ENCODE measurements at regions not wholly inside any gene's neighbourhood (a gene's known extent, or its start where the extent isn't known, plus 50 kb on each side); places are given as distances from the start of the nearest gene placed in this dataset.

- TF ChIP-seq, protein P1, sequence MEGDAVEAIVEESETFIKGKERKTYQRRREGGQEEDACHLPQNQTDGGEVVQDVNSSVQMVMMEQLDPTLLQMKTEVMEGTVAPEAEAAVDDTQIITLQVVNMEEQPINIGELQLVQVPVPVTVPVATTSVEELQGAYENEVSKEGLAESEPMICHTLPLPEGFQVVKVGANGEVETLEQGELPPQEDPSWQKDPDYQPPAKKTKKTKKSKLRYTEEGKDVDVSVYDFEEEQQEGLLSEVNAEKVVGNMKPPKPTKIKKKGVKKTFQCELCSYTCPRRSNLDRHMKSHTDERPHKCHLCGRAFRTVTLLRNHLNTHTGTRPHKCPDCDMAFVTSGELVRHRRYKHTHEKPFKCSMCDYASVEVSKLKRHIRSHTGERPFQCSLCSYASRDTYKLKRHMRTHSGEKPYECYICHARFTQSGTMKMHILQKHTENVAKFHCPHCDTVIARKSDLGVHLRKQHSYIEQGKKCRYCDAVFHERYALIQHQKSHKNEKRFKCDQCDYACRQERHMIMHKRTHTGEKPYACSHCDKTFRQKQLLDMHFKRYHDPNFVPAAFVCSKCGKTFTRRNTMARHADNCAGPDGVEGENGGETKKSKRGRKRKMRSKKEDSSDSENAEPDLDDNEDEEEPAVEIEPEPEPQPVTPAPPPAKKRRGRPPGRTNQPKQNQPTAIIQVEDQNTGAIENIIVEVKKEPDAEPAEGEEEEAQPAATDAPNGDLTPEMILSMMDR (IDR thresholded peaks at IDR 0.05; ENCODE audit: insufficient read depth, low read depth, low read length) = no peak
- no peak for TF ChIP-seq EZH2 (IDR thresholded peaks at IDR 0.05; ENCODE audit: insufficient read depth, low read length)
Measured at GRCh38 chr2:181310967-181311366, 146.2 kb upstream of the ITGA4 start.

Data from astrocyte (in vitro differentiated cells and primary cell).